SJSA1 (cell line): ENCODE measurements at regions not wholly inside any gene's neighbourhood (a gene's known extent, or its start where the extent isn't known, plus 50 kb on each side); places are given as distances from the start of the nearest gene placed in this dataset.

Experiments used
- DNase-seq, 2 experiments: peaks; one replicate each; pipeline ENCODE4 v3.0.0-alpha.2; 2015 to 2020; ENCODE audit warnings: low spot score in 2 of 2, low read depth in 1 of 2
- H3K27ac ChIP-seq: fragments of 250-450 bp; sonication (Bioruptor Pico); 2 replicates; pipeline ENCODE4 v1.5.1; 2020; ENCODE audit warnings: mild to moderate bottlenecking, moderate library complexity
- H3K27me3 ChIP-seq: fragments of 250-450 bp; sonication (Bioruptor Pico); replicated peaks from 2 replicates; pipeline ENCODE4 v1.5.1; 2020; ENCODE audit warnings: mild to moderate bottlenecking, moderate library complexity
- H3K36me3 ChIP-seq: fragments of 250-450 bp; sonication (Bioruptor Pico); 2 replicates; pipeline ENCODE4 v1.5.1; 2020; ENCODE audit warnings: mild to moderate bottlenecking
- H3K4me1 ChIP-seq: fragments of 250-450 bp; sonication (Bioruptor Pico); replicated peaks from 2 replicates; pipeline ENCODE4 v1.6.1; 2021; ENCODE audit warnings: mild to moderate bottlenecking
- H3K4me3 ChIP-seq: fragments of 250-450 bp; sonication (Bioruptor Pico); 2 replicates; pipeline ENCODE4 v1.5.1; 2020; ENCODE audit warnings: mild to moderate bottlenecking
- H3K9me3 ChIP-seq: fragments of 250-450 bp; sonication (Bioruptor Pico); replicated peaks from 2 replicates; pipeline ENCODE4 v1.5.1; 2020; ENCODE audit warnings: mild to moderate bottlenecking

GRCh38 chr2:128376241-128377041, 57.8 kb upstream of the HS6ST1 start:
- peak overlapping the region; percentile 90 for H3K27ac ChIP-seq
- H3K36me3 ChIP-seq: peaks cover 18% of the 10 kb centered on the region
- H3K4me1 ChIP-seq: peaks cover 95% of the 10 kb centered on the region
- no peak for DNase-seq
- no peaks in the 10 kb centered on the region for H3K9me3 ChIP-seq
- no peak overlapping the region for H3K4me3 ChIP-seq
- no peaks in the 10 kb centered on the region for H3K27me3 ChIP-seq

GRCh38 chr2:128377071-128377910, 58.6 kb upstream of the HS6ST1 start:
- no peak for DNase-seq
- Histone ChIP-seq H3K36me3 (peaks cover 10% of the 10 kb centered on the region; the same call in 1 of the 2 replicates), H3K27ac (0 out of 2 replicates have a peak overlapping the region, but pooled peaks have one; percentile 90), H3K4me3 (no peak overlapping the region), H3K4me1 (peaks cover 88% of the 10 kb centered on the region), H3K9me3 (no peaks in the 10 kb centered on the region), H3K27me3 (no peaks in the 10 kb centered on the region)

GRCh38 chr2:128378231-128379020, 59.8 kb upstream of the HS6ST1 start:
- DNase-seq: no peak
- H3K4me1 ChIP-seq: peaks cover 76% of the 10 kb centered on the region
- H3K36me3 ChIP-seq: 0 out of 2 replicates have a peak, but pooled peaks cover 3% of the 10 kb centered on the region
- H3K27ac ChIP-seq: peak overlapping the region; percentile 57
- H3K9me3 ChIP-seq: no peaks in the 10 kb centered on the region
- H3K4me3 ChIP-seq: no peak overlapping the region
- H3K27me3 ChIP-seq: no peaks in the 10 kb centered on the region

- H3K36me3 ChIP-seq: 0 out of 2 replicates have a peak, but pooled peaks cover 3% of the 10 kb centered on the region
These were observed 60.6 kb upstream of the HS6ST1 start for GRCh38 chr2:128379021-128380015.

GRCh38 chr2:128380061-128380889, 61.6 kb upstream of the HS6ST1 start:
- H3K4me1 ChIP-seq: peaks cover 59% of the 10 kb centered on the region
- H3K9me3 ChIP-seq: no peaks in the 10 kb centered on the region
- H3K27ac ChIP-seq: no peak overlapping the region
- H3K27me3 ChIP-seq: no peaks in the 10 kb centered on the region
- no peak overlapping the region for H3K4me3 ChIP-seq
- 0 out of 2 replicates have a peak, but pooled peaks cover 3% of the 10 kb centered on the region for H3K36me3 ChIP-seq
- no peak for DNase-seq

More at GRCh38 chr2:128379021-128380015, 60.6 kb upstream of the HS6ST1 start:
- Histone ChIP-seq H3K27me3 (no peaks in the 10 kb centered on the region), H3K4me3 (no peak overlapping the region), H3K27ac (peak overlapping the region; percentile 57), H3K9me3 (no peaks in the 10 kb centered on the region), H3K4me1 (peaks cover 69% of the 10 kb centered on the region)
- peak; percentile 96 for DNase-seq

- Histone ChIP-seq H3K4me1 (peaks cover 49% of the 10 kb centered on the region), H3K4me3 (no peak overlapping the region), H3K36me3 (0 out of 2 replicates have a peak, but pooled peaks cover 3% of the 10 kb centered on the region), H3K27me3 (no peaks in the 10 kb centered on the region), H3K27ac (no peak overlapping the region), H3K9me3 (no peaks in the 10 kb centered on the region)
- DNase-seq: peak in 1 of 2 experiments; percentile 43
These were observed 62.6 kb upstream of the HS6ST1 start for GRCh38 chr2:128380961-128381938.

GRCh38 chr2:128384446-128384845, 65.8 kb upstream of the HS6ST1 start:
- Histone ChIP-seq H3K27ac (no peak overlapping the region), H3K27me3 (no peaks in the 10 kb centered on the region)

GRCh38 chr2:128384956-128385355, 66.3 kb upstream of the HS6ST1 start:
- Histone ChIP-seq H3K9me3 (no peaks in the 10 kb centered on the region), H3K27me3 (no peaks in the 10 kb centered on the region), H3K4me3 (no peak overlapping the region), H3K27ac (no peak overlapping the region), H3K4me1 (peaks cover 19% of the 10 kb centered on the region), H3K36me3 (0 out of 2 replicates have a peak, but pooled peaks cover 3% of the 10 kb centered on the region)
- no peak for DNase-seq

More at GRCh38 chr2:128384446-128384845, 65.8 kb upstream of the HS6ST1 start:
- DNase-seq: no peak
- Histone ChIP-seq H3K9me3 (no peaks in the 10 kb centered on the region), H3K4me3 (no peak overlapping the region), H3K4me1 (peaks cover 24% of the 10 kb centered on the region), H3K36me3 (0 out of 2 replicates have a peak, but pooled peaks cover 3% of the 10 kb centered on the region)

GRCh38 chr2:128385365-128385764, 66.7 kb upstream of the HS6ST1 start:
- Histone ChIP-seq H3K4me1 (peaks cover 15% of the 10 kb centered on the region), H3K27me3 (no peaks in the 10 kb centered on the region), H3K27ac (no peak overlapping the region), H3K4me3 (no peak overlapping the region), H3K9me3 (no peaks in the 10 kb centered on the region), H3K36me3 (0 out of 2 replicates have a peak, but pooled peaks cover 3% of the 10 kb centered on the region)
- no peak for DNase-seq

GRCh38 chr2:128386066-128386465, 67.4 kb upstream of the HS6ST1 start:
- Histone ChIP-seq H3K27ac (no peak overlapping the region), H3K9me3 (no peaks in the 10 kb centered on the region), H3K36me3 (0 out of 2 replicates have a peak, but pooled peaks cover 2% of the 10 kb centered on the region), H3K4me1 (peaks cover 8% of the 10 kb centered on the region), H3K4me3 (no peak overlapping the region), H3K27me3 (no peaks in the 10 kb centered on the region)
- DNase-seq: no peak

- no peak overlapping the region for H3K27ac ChIP-seq
- H3K4me1 ChIP-seq: peaks cover 16% of the 10 kb centered on the region
- no peaks in the 10 kb centered on the region for H3K27me3 ChIP-seq
- no peak for DNase-seq
- no peaks in the 10 kb centered on the region for H3K36me3 ChIP-seq
- no peaks in the 10 kb centered on the region for H3K9me3 ChIP-seq
- H3K4me3 ChIP-seq: no peak overlapping the region
These were observed 69.9 kb upstream of the HS6ST1 start for GRCh38 chr2:128388499-128388941.
